GM18861 (cell line): ENCODE measurements at regions not wholly inside any gene's neighbourhood (a gene's known extent, or its start where the extent isn't known, plus 50 kb on each side); places are given as distances from the start of the nearest gene placed in this dataset.

Source experiments
- ATAC-seq: cut with Tn5 transposase; IDR thresholded peaks from one replicate; pipeline ENCODE4 v1.9.1; 2021; ENCODE audit not compliant: unreplicated experiment

GRCh38 chr16:85321509-85322271, 209.4 kb upstream of the CIBAR2 start:
- no peak for ATAC-seq

- ATAC-seq = no peak
Observed at GRCh38 chr16:85323230-85323960, 211.1 kb upstream of the CIBAR2 start.

- no peak for ATAC-seq
Observed at GRCh38 chr16:85323961-85324253, 211.6 kb upstream of the CIBAR2 start.

GRCh38 chr16:85324488-85324887, 212.2 kb upstream of the CIBAR2 start:
- ATAC-seq = no peak

- ATAC-seq = no peak
Observed at GRCh38 chr16:85326113-85326793, 214.0 kb upstream of the CIBAR2 start.

GRCh38 chr16:85326794-85327181, 214.5 kb upstream of the CIBAR2 start:
- ATAC-seq = no peak

- no peak for ATAC-seq
Observed at GRCh38 chr16:85327731-85328675, 215.7 kb upstream of the CIBAR2 start.

GRCh38 chr16:85328676-85329058, 216.4 kb upstream of the CIBAR2 start:
- no peak for ATAC-seq

- no peak for ATAC-seq
Observed at GRCh38 chr16:85329059-85329812, 217.0 kb upstream of the CIBAR2 start.

GRCh38 chr16:85330006-85330693, 217.9 kb upstream of the CIBAR2 start:
- no peak for ATAC-seq

- ATAC-seq = no peak
Observed at GRCh38 chr16:85330694-85331188, 218.5 kb upstream of the CIBAR2 start.

- no peak for ATAC-seq
Observed at GRCh38 chr16:85331688-85332087, 219.4 kb upstream of the CIBAR2 start.

- ATAC-seq = no peak
Observed at GRCh38 chr16:85332175-85332574, 219.9 kb upstream of the CIBAR2 start.

GRCh38 chr16:85333337-85333736, 221.1 kb upstream of the CIBAR2 start:
- no peak for ATAC-seq

GRCh38 chr16:85333744-85334640, 221.7 kb upstream of the CIBAR2 start:
- no peak for ATAC-seq

- ATAC-seq = no peak
Observed at GRCh38 chr16:85334718-85335583, 222.7 kb upstream of the CIBAR2 start.
